ENCODE measurements at regions not wholly inside any gene's neighbourhood (a gene's known extent, or its start where the extent isn't known, plus 50 kb on each side); places are given as distances from the start of the nearest gene placed in this dataset.

- TF ChIP-seq, protein P1, sequence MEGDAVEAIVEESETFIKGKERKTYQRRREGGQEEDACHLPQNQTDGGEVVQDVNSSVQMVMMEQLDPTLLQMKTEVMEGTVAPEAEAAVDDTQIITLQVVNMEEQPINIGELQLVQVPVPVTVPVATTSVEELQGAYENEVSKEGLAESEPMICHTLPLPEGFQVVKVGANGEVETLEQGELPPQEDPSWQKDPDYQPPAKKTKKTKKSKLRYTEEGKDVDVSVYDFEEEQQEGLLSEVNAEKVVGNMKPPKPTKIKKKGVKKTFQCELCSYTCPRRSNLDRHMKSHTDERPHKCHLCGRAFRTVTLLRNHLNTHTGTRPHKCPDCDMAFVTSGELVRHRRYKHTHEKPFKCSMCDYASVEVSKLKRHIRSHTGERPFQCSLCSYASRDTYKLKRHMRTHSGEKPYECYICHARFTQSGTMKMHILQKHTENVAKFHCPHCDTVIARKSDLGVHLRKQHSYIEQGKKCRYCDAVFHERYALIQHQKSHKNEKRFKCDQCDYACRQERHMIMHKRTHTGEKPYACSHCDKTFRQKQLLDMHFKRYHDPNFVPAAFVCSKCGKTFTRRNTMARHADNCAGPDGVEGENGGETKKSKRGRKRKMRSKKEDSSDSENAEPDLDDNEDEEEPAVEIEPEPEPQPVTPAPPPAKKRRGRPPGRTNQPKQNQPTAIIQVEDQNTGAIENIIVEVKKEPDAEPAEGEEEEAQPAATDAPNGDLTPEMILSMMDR (IDR thresholded peaks at IDR 0.05): no peak
- TF ChIP-seq POLR2AphosphoS5 (IDR thresholded peaks at IDR 0.05): no peak
Observed at GRCh38 chr3:40912461-40912860, 286.8 kb upstream of the CTNNB1 start.
